ENCODE measurements at regions not wholly inside any gene's neighbourhood (a gene's known extent, or its start where the extent isn't known, plus 50 kb on each side); places are given as distances from the start of the nearest gene placed in this dataset.

DNA sequence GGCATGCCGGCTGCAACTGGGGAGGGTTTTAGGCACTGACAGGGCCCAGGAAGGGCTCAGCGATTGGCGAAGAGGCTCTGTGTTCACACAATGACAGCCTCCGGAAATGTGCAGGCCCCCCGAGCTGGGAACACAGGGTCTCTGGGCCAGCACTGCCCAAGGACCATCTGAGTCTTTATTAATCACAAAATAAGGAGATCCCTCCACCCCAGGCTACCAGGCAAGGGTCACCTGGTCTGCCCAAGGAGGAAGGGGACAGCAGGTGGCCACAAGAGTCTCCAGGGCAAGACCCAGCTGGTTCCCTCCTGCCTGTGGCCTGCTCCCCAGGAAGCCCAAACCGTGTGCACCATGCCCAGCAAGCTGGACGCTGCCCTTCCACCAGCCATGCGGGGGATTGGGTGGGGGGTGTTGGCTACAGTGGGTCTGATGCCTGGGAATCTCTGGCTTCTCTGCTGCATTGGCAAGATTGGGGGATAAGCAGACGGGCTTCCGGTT is 52.1 kb upstream of the TNRC6C start:
- TF ChIP-seq, protein P1, sequence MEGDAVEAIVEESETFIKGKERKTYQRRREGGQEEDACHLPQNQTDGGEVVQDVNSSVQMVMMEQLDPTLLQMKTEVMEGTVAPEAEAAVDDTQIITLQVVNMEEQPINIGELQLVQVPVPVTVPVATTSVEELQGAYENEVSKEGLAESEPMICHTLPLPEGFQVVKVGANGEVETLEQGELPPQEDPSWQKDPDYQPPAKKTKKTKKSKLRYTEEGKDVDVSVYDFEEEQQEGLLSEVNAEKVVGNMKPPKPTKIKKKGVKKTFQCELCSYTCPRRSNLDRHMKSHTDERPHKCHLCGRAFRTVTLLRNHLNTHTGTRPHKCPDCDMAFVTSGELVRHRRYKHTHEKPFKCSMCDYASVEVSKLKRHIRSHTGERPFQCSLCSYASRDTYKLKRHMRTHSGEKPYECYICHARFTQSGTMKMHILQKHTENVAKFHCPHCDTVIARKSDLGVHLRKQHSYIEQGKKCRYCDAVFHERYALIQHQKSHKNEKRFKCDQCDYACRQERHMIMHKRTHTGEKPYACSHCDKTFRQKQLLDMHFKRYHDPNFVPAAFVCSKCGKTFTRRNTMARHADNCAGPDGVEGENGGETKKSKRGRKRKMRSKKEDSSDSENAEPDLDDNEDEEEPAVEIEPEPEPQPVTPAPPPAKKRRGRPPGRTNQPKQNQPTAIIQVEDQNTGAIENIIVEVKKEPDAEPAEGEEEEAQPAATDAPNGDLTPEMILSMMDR (IDR thresholded peaks at IDR 0.05; ENCODE audit: low read depth, low read length), result no peak
- TF ChIP-seq EZH2phosphoT487 (IDR thresholded peaks at IDR 0.05; ENCODE audit: low read depth), result no peak

All from OCI-LY3 (cell line).